Fibroblast of the aortic adventitia (primary cell): ENCODE measurements at regions not wholly inside any gene's neighbourhood (a gene's known extent, or its start where the extent isn't known, plus 50 kb on each side); places are given as distances from the start of the nearest gene placed in this dataset.

Experiments
- DNase-seq: peaks from one replicate; pipeline ENCODE4 v3.0.0-alpha.2; 2010; ENCODE audit warnings: low read depth
- H3K4me3 ChIP-seq: 2 replicates; pipeline ENCODE4 v1.5.1; 2011; ENCODE audit warnings: low read depth, mild to moderate bottlenecking, control low read depth, low read length, moderate library complexity
- TF ChIP-seq, protein P1 (sequence below): IDR thresholded peaks from 2 replicates; pipeline ENCODE4 v1.5.1; 2011; ENCODE audit warnings: mild to moderate bottlenecking, low read length, control low read depth, inconsistent platforms; ENCODE audit not compliant: insufficient read depth

DNA sequence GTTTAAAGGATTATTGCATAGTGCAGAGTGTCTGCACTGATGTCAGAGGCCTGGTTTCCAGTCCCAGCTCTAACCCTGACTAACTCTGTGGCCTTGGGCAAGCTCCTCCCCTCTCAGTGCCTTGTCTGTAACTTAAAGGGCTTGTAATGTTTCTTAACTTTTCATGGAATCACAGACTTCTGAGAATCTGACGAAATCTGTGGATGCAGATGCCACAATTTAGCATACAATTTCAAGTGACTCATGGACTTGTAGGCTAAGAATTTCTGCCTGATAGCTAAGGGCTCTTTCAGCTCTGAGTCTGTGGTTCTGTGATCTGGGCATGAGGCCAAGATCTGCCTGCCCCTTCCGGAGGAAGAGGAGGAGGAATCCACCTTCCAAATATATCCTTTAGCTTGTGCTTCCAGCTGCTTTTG lies 236.9 kb downstream of the AR start:
- TF ChIP-seq, protein P1, sequence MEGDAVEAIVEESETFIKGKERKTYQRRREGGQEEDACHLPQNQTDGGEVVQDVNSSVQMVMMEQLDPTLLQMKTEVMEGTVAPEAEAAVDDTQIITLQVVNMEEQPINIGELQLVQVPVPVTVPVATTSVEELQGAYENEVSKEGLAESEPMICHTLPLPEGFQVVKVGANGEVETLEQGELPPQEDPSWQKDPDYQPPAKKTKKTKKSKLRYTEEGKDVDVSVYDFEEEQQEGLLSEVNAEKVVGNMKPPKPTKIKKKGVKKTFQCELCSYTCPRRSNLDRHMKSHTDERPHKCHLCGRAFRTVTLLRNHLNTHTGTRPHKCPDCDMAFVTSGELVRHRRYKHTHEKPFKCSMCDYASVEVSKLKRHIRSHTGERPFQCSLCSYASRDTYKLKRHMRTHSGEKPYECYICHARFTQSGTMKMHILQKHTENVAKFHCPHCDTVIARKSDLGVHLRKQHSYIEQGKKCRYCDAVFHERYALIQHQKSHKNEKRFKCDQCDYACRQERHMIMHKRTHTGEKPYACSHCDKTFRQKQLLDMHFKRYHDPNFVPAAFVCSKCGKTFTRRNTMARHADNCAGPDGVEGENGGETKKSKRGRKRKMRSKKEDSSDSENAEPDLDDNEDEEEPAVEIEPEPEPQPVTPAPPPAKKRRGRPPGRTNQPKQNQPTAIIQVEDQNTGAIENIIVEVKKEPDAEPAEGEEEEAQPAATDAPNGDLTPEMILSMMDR = no peak
- no peak overlapping the region for H3K4me3 ChIP-seq
- peak; percentile 98 for DNase-seq

DNA sequence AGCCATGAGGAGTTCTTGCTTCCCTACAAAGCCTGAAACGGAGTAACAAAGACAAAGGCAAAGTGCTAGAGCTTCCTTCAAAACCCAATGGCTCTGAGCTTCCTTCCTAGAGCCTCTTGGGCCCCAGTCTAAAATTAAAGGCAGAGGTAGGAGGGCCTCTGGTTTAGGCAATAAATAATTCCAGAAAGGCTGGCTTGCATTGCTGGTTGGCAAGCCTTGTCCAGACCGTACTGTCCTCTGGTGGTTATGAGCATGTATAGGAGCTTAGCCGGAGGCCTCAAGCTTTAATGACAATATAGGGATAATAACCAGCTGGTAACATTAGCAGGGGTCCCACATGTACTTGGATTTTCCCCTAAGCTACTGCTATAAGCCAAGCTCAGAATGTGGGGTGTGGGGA lies 237.3 kb downstream of the AR start:
- TF ChIP-seq, protein P1 = peak; percentile 76
- no peak overlapping the region for H3K4me3 ChIP-seq
- no peak for DNase-seq

DNA sequence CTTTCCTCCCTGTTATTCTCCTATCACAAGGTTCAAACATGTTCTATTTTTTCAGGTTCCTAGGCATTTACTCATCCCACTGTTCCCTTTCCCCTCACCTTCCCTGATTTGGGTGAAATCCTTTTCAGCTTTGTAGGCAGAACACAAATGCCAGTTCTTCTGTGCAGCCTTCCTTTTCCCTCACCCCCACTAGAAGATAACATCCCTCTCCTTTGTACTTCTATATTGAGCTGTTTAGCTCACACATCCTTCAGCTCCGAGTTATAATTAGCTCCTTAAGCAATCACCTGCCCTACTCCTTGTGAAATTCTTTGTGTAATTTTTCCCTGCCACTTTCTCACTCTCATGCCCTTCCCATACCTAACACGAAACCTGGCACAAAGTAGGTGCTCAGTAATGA lies 240.9 kb downstream of the AR start:
- no peak overlapping the region for H3K4me3 ChIP-seq
- no peak for DNase-seq
- TF ChIP-seq, protein P1 = no peak

DNA sequence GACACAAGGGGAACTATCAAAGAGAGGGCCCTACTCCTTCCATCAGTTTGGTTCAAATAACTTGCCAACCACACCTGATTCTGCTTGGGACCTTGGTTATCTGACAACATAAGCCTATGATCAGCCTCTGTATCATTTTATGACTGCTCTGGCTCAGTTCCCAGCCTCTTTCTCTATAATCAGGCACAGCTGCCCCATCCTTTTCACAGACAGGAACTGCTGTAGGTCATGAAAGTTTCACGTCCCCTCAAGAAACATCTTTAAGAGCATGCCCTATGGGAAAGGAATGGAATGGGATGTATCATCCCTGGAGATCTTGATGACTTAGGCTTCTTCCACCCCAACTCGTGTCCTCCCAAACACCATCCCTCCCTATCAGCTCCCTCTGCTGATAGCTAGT lies 243.4 kb downstream of the AR start:
- peak; percentile 8 for DNase-seq
- no peak overlapping the region for H3K4me3 ChIP-seq
- TF ChIP-seq, protein P1 = no peak

DNA sequence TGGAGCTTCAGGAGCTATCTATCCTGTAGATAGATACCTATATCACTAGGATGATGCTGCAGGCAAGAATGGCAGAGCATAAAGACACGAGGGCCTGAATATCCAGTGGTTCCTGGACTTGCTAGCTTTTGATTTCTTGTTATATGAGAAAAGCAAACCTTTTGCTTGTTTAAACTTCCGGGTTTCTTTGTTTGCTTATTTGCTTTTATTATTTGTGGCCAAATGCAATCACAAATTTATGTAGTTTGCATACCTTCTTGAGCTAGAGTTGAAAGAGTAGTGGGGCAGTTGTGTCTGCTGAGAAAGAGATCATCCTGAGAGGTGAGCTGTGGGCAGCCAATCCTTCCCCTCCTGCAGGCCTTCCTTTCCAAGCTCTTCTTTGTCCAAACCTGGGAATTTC lies 245.7 kb downstream of the AR start:
- H3K4me3 ChIP-seq = no peak overlapping the region
- TF ChIP-seq, protein P1 = no peak
- no peak for DNase-seq
